K562 (cell line): ENCODE measurements at regions not wholly inside any gene's neighbourhood (a gene's known extent, or its start where the extent isn't known, plus 50 kb on each side); places are given as distances from the start of the nearest gene placed in this dataset.

ENCODE experiments used
- BHLHE40 ChIP-seq: IDR thresholded peaks from 2 replicates; pipeline ENCODE4 v1.6.1; 2011; ENCODE audit warnings: low read length, improper control_type of control experiment
- CREB1 ChIP-seq, 2 experiments: sonication (generic) in 1 of 2; formaldehyde crosslinking in 1 of 2; IDR thresholded peaks; 2 replicates each; pipeline versions ENCODE4 v1.6.1 to v1.8.0; 2012 to 2022; ENCODE audit warnings: inconsistent platforms in 1 of 2, mild to moderate bottlenecking in 1 of 2, missing genetic modification reagents in 1 of 2, moderate library complexity in 1 of 2
- CXXC5 ChIP-seq: fragments of 250-450 bp; sonication (Bioruptor Pico); IDR thresholded peaks from 2 replicates; pipeline ENCODE4 v1.8.0; 2022; ENCODE audit warnings: inconsistent platforms, mild to moderate bottlenecking, moderate library complexity
- DLX4 ChIP-seq: fragments of 250-450 bp; sonication (Bioruptor Pico); IDR thresholded peaks from 2 replicates; pipeline ENCODE4 v1.6.1; 2021; ENCODE audit warnings: mild to moderate bottlenecking
- ELF1 ChIP-seq: fragments of 200-800 bp; sonication (Bioruptor generic); IDR thresholded peaks from 2 replicates; pipeline ENCODE4 v1.6.1; 2016; ENCODE audit warnings: missing genetic modification characterization, missing compliant biosample characterization
- EWSR1 ChIP-seq: fragments of 450-650 bp; IDR thresholded peaks from 2 replicates; pipeline ENCODE4 v1.6.1; 2018; ENCODE audit warnings: borderline replicate concordance, mild to moderate bottlenecking, low read depth, moderate library complexity; ENCODE audit not compliant: partially characterized antibody
- GTF2F1 ChIP-seq: IDR thresholded peaks from 2 replicates; pipeline ENCODE4 v1.6.1; 2011; ENCODE audit warnings: low read depth, low read length, improper control_type of control experiment
- HBP1 ChIP-seq: fragments of 450-650 bp; formaldehyde crosslinking; IDR thresholded peaks from 2 replicates; pipeline ENCODE4 v1.4.0; 2022; ENCODE audit warnings: missing genetic modification characterization
- JUN ChIP-seq, 2 experiments: sonication (generic) in 1 of 2; formaldehyde crosslinking in 1 of 2; IDR thresholded peaks; 2 replicates each; pipeline versions ENCODE4 v1.6.1 to v1.8.0; 2012 to 2022; ENCODE audit warnings: borderline replicate concordance in 2 of 2, mild to moderate bottlenecking in 2 of 2, improper control_type of control experiment in 1 of 2, low read depth in 1 of 2, low read length in 1 of 2, missing genetic modification reagents in 1 of 2
- MECOM ChIP-seq: fragments of 250-450 bp; sonication (Bioruptor Pico); IDR thresholded peaks from 2 replicates; pipeline ENCODE4 v1.8.0; 2022; ENCODE audit warnings: inconsistent platforms
- MYC ChIP-seq, 2 experiments: fragments of 250-450 bp in 1 of 2; sonication (Bioruptor Pico) in 1 of 2; IDR thresholded peaks; 2 replicates each; pipeline versions ENCODE4 v1.5.1 to v1.6.1; 2012 to 2021; ENCODE audit warnings: low read depth in 2 of 2, borderline replicate concordance in 1 of 2, improper control_type of control experiment in 1 of 2, low read length in 1 of 2, mild to moderate bottlenecking in 1 of 2, moderate library complexity in 1 of 2
- NCOA4 ChIP-seq: fragments of 450-650 bp; IDR thresholded peaks from 2 replicates; pipeline ENCODE4 v1.6.1; 2018; ENCODE audit warnings: mild to moderate bottlenecking; ENCODE audit not compliant: partially characterized antibody
- NONO ChIP-seq, 2 experiments: fragments of 200-400 bp in 1 of 2; fragments of 450-650 bp in 1 of 2; formaldehyde crosslinking in 1 of 2; IDR thresholded peaks; 2 replicates each; pipeline ENCODE4 v1.6.1; 2017; ENCODE audit warnings: low read depth in 2 of 2, mild to moderate bottlenecking in 2 of 2, moderate library complexity in 2 of 2, low read length in 1 of 2
- NR2C2 ChIP-seq, 2 experiments: fragments of 200-800 bp in 1 of 2; sonication (Bioruptor generic) in 1 of 2; sonication (generic) in 1 of 2; formaldehyde crosslinking in 1 of 2; IDR thresholded peaks; 2 replicates each; pipeline versions ENCODE4 v1.6.1 to v1.8.0; 2016 to 2022; ENCODE audit warnings: mild to moderate bottlenecking in 1 of 2, missing compliant biosample characterization in 1 of 2, missing genetic modification characterization in 1 of 2, missing genetic modification reagents in 1 of 2
- RBM22 ChIP-seq: fragments of 200-400 bp; formaldehyde crosslinking; IDR thresholded peaks from 2 replicates; pipeline ENCODE4 v1.6.1; 2018; ENCODE audit warnings: low read length, low read depth; ENCODE audit not compliant: poor library complexity, severe bottlenecking
- SMARCA4 ChIP-seq: fragments of 450-650 bp; IDR thresholded peaks from 2 replicates; pipeline ENCODE4 v1.6.1; 2016
- TEAD2 ChIP-seq: fragments of 450-650 bp; IDR thresholded peaks from 2 replicates; pipeline ENCODE4 v1.6.1; 2016; ENCODE audit warnings: missing genetic modification characterization, control low read depth, missing compliant biosample characterization
- THRA ChIP-seq: fragments of 450-650 bp; IDR thresholded peaks from 2 replicates; pipeline ENCODE4 v1.6.1; 2017; ENCODE audit warnings: mild to moderate bottlenecking, moderate library complexity
- ZNF24 ChIP-seq: fragments of 450-650 bp; IDR thresholded peaks from 2 replicates; pipeline ENCODE4 v1.6.1; 2016
- ZNF766 ChIP-seq: fragments of 200-800 bp; sonication (Bioruptor generic); conservative IDR thresholded peaks from 2 replicates; pipeline ENCODE4 v1.6.1; 2016; ENCODE audit warnings: missing genetic modification characterization, missing compliant biosample characterization

- TF ChIP-seq NR2C2 (CRISPR knock-in tag; IDR thresholded peaks at IDR 0.05) (no peak), NR2C2 (tag; IDR thresholded peaks at IDR 0.05) (peak; percentile 62; the same call in 1 of the 2 replicates), HBP1 (CRISPR knock-in tag) (no peak), DLX4 (CRISPR knock-in tag) (no peak), BHLHE40 (no peak), CXXC5 (peak; percentile 37; the same call in 1 of the 2 replicates), ZNF24 (no peak), NONO (IDR thresholded peaks at IDR 0.05; ENCODE audit: low read depth in 2 of 2, low read length in 1 of 2) (no peak), EWSR1 (no peak), THRA (no peak), ELF1 (tag) (no peak), NCOA4 (no peak), MECOM (no peak), ZNF766 (CRISPR knock-in tag) (peak; percentile 94), GTF2F1 (no peak), CREB1 (IDR thresholded peaks at IDR 0.05) (no peak), CREB1 (CRISPR knock-in tag; IDR thresholded peaks at IDR 0.05) (no peak), SMARCA4 (peak; percentile 72; the same call in 1 of the 2 replicates), MYC (IDR thresholded peaks at IDR 0.05; ENCODE audit: low read depth, low read length) (no peak; the same call in 1 of the 2 replicates), MYC (CRISPR knock-in tag; IDR thresholded peaks at IDR 0.05; ENCODE audit: borderline replicate concordance, low read depth) (no peak), RBM22 (no peak), JUN (IDR thresholded peaks at IDR 0.05; ENCODE audit: borderline replicate concordance, low read depth, low read length) (peak; percentile 68; the same call in 1 of the 2 replicates), JUN (CRISPR knock-in tag; IDR thresholded peaks at IDR 0.05; ENCODE audit: borderline replicate concordance) (no peak), TEAD2 (peak; percentile 70)
- TF ChIP-seq, all 486 proteins: peak for 49
These were observed 57.3 kb upstream of the BCO1 start (continued) for GRCh38 chr16:81181013-81181720.
